HG03064 (cell line): ENCODE measurements at regions not wholly inside any gene's neighbourhood (a gene's known extent, or its start where the extent isn't known, plus 50 kb on each side); places are given as distances from the start of the nearest gene placed in this dataset.
A peak's percentile ranks its signal among the peaks of the same experiment; 100 is the strongest.
"Not testable (repeated sequence)": the region's sequence is repeated elsewhere in the genome, so short reads cannot be mapped to it uniquely, and the experiment has no call there.

ENCODE experiments used
- ATAC-seq: cut with Tn5 transposase; IDR thresholded peaks from one replicate; pipeline ENCODE4 v1.9.1; 2021; ENCODE audit warnings: low read depth; ENCODE audit not compliant: unreplicated experiment

DNA sequence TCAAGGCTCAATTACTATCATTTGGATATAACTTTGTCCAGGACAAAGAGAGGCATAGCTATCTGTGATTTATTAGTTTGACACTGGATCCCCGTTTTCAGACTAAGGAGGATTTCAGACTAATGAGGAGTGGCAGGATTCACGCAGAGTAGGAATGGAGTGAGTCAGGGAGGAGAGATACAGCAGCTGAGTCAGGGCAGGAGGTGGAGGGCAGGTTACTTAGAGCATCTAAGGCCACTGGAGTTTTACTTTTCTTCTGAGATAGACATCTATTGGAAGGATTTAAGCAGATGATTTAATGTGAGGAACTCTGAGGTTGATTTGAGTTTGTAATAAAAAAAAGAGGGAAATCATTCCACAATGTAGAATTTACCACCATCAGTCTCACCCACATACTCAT lies 110.6 kb downstream of the RPIA start:
- ATAC-seq, result not testable (repeated sequence)

- ATAC-seq, result no peak
These were observed 115.9 kb downstream of the RPIA start for GRCh38 chr2:88807237-88807962.

DNA sequence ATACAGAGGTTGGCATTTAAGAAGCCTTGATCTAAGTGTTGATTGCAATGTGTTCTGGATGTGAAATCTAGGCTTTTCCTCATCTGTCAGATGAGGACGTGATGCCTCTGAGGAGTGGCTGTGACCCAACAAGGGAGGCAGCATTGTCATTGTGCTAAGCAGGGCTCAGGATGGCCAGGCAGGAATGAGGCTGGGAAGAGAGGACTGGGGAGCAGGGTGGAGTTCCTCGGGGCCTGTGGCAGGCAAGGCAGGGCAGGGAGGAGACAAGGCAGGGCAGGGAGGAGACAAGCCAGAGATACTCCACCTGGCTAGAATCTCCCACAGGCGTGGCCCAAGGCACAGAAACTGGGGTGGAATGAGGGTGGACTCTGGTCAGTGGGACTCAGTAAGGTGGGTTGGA lies 116.6 kb downstream of the RPIA start:
- no peak for ATAC-seq

- ATAC-seq, result no peak
These were observed 117.2 kb downstream of the RPIA start for GRCh38 chr2:88808652-88809051.

DNA sequence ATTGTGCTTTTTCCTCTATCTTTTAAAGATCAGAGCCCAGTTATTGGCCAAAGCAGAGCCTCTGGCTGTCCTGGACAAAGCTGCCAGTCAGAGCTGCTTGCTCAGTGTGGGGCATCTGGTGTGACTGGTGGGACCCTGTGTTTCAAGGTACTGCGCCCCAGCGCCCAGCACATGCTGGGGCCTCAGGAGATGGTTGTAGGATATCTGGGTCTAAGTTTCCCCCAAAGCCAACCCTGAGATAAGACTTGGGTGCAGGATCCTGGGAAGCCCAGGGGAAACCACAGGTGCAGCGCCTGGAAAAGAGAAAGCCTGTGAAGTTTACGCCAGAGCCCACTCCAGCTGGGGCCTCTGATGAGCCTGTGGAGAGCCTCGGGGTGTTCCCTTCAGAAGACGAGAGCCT lies 117.7 kb downstream of the RPIA start:
- ATAC-seq, result no peak

- ATAC-seq, result no peak
These were observed 118.5 kb downstream of the RPIA start for GRCh38 chr2:88810017-88810416.

- ATAC-seq, result no peak
These were observed 119.0 kb downstream of the RPIA start for GRCh38 chr2:88810488-88810887.

- no peak for ATAC-seq
These were observed 119.8 kb downstream of the RPIA start for GRCh38 chr2:88811233-88811632.

- no peak for ATAC-seq
These were observed 120.2 kb downstream of the RPIA start for GRCh38 chr2:88811681-88812080.

GRCh38 chr2:88813612-88814011 lies 122.1 kb downstream of the RPIA start:
- no peak for ATAC-seq

DNA sequence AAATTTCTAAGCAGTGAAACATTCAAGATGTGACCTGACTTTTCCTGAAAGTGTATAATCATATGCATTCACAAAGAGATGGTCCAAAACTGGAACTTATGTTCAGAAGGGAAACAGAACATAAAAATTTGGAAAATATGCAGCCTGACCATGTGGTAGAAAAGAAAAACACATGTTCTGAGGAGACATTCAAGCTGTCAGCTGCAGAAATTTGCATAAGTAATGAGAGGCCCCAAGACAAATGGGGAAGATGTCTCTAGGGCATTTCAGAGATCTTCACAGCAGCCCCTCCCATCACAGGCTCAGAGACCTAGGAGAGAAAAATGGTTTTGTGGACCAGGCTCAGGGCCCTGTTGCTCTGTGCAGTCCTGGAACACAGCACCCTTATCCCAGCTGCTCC lies 123.8 kb downstream of the RPIA start:
- no peak for ATAC-seq

DNA sequence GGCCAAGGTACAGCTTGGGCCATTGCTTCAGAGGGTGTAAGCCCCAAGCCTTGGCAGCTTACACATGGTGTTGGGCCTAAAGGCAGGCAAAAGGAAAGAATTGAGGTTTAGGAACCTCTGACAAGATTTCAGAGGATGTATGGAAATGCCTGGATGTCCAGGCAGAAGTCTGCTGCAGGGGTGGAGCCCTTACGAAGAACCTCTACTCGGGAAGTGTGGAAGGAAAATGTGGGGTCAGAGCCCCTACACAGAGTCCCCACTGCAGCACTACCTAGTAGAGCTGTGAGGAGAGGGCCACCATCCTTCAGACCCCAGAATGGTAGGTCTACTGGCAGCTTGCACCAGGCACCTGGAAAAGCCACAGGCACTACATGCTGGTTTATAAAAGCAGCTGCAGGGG lies 124.2 kb downstream of the RPIA start:
- no peak for ATAC-seq

- ATAC-seq, result no peak
These were observed 126.9 kb downstream of the RPIA start for GRCh38 chr2:88818381-88818780.

- ATAC-seq, result no peak
These were observed 133.5 kb downstream of the RPIA start for GRCh38 chr2:88824951-88825350.

- no peak for ATAC-seq
These were observed 134.9 kb downstream of the RPIA start for GRCh38 chr2:88826399-88826798.

- no peak for ATAC-seq
These were observed 136.3 kb downstream of the RPIA start for GRCh38 chr2:88827821-88828220.

DNA sequence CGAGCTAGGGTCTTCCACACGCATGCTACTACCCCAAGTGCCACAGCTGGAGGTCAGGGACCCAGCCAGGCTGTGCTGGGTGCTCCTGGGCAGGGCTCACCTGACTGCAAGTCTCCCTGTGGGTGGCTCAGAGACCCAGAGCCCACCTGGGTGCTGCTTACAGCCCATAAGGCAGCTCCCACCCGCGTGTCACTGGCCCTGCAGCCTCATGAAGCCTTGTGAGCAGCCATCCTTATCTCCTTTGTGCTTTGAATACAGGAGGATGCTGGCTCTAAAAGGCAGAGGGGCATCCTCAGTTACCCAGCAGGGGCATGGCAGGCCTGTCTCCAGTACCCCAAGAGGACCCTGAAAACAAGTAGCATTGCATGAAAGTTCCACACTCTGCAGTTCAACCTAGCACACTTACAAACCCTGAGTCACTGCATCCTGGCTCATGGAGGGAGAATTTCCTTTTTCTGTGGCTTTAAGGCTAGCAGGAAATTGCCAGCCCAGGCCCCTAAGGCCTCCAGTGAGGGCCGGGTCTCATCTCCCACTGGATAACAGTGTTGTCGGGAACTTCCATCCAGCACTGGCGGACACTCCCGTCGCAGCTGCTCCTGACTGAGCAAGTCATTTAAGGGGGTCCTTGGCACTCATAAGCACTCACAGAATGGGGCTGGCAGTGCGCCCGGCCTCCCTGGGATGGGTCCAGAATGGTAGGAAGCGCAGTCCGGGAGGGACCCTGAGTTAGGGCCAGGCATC lies 137.1 kb downstream of the RPIA start:
- no peak for ATAC-seq

DNA sequence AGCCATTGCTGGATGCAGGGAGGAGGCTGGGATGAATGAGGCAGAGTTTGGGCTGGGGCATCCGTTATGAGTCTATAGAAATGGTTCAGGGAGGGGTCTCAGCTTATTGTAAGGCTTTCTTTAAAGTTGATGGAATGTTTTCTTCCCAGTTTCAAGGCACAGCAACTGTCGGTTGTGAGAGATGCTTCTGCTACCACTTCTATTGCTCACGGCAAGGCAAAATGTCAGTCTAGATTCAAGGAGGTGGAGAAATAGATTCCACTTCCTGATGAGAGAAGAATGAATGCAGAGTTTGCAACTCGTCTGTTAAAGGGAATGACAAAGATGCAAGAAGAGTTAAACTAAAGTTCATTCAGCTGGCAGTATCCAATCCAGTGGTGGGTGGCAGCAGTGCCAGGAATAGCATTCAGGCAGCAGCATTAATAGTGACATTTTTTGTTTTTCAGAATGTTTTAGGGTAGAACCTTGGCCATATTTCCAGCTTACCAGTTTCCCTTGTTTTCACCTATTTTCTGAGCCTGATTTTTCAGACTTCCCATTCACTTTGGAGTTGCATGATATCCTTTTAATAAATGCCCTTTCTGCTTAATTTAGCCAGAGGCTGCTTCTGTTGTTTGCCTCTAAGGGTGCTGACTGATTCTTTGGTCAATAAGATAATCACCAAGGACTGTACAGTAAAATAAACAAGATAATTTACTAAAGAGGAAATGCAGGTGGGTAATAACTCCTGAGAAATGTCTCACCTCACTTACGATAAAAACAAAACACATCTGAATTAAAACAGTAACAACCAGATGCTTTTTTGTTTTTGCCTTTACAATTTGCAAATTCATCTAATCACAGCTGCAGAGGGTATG lies 138.4 kb downstream of the RPIA start:
- no peak for ATAC-seq

- no peak for ATAC-seq
These were observed 139.8 kb downstream of the RPIA start for GRCh38 chr2:88831071-88831791.

DNA sequence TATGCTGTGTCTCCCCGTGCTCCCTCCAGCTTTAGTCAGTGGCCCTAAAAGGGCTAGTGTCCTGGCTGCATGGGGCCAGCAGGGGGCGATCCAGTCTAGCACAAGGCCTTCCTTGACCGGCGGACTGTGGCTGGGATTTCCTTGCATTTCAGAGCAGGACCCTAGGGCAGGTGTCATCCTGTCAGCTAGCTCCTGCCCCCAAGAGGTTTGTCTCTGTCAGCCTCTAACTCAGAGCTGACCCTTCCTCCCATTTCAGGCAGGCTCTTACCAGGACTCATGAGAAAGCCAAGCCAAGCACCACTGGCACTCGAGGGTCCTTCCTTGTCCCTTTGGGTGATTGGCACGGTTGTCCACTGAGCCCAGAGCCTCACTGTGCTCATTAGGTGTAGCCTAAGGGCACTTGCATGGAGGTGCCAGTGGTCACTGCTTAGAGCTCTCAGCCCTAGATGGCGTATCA lies 140.3 kb downstream of the RPIA start:
- peak; percentile 79 for ATAC-seq
